NCI-H82 treated with DMSO at 0.1 percent for 48 hours (cell line): ENCODE measurements at regions not wholly inside any gene's neighbourhood (a gene's known extent, or its start where the extent isn't known, plus 50 kb on each side); places are given as distances from the start of the nearest gene placed in this dataset.
A peak's percentile ranks its signal among the peaks of the same experiment; 100 is the strongest.

Experiments used
- DNase-seq: peaks from one replicate; lab custom pipeline; 2025; ENCODE audit not compliant: unreplicated experiment; lab: John Stamatoyannopoulos, UW

GRCh38 chr4:14023036-14023435 lies 395.5 kb upstream of the BOD1L1 start:
- no peak for DNase-seq

GRCh38 chr4:14023896-14024295 lies 396.4 kb upstream of the BOD1L1 start:
- DNase-seq = peak; percentile 15

- DNase-seq = no peak
Measured at GRCh38 chr4:14025111-14025510, 397.6 kb upstream of the BOD1L1 start.

GRCh38 chr4:14025891-14026290 lies 398.4 kb upstream of the BOD1L1 start:
- no peak for DNase-seq

GRCh38 chr4:14028862-14029261 lies 401.3 kb upstream of the BOD1L1 start:
- no peak for DNase-seq

GRCh38 chr4:14035076-14035475 lies 407.6 kb upstream of the BOD1L1 start:
- no peak for DNase-seq

GRCh38 chr4:14043203-14043602 lies 415.7 kb upstream of the BOD1L1 start:
- no peak for DNase-seq

- DNase-seq = no peak
Measured at GRCh38 chr4:14046642-14047041, 419.1 kb upstream of the BOD1L1 start.

GRCh38 chr4:14047840-14048239 lies 420.3 kb upstream of the BOD1L1 start:
- DNase-seq = no peak

- DNase-seq = no peak
Measured at GRCh38 chr4:14049946-14050345, 422.4 kb upstream of the BOD1L1 start.

- DNase-seq = no peak
Measured at GRCh38 chr4:14053291-14053690, 425.8 kb upstream of the BOD1L1 start.

GRCh38 chr4:14054391-14054790 lies 426.9 kb upstream of the BOD1L1 start:
- DNase-seq = no peak

GRCh38 chr4:14059006-14059405 lies 431.5 kb upstream of the BOD1L1 start:
- DNase-seq = no peak

GRCh38 chr4:14064984-14065383 lies 437.5 kb upstream of the BOD1L1 start:
- DNase-seq = no peak

- DNase-seq = no peak
Measured at GRCh38 chr4:14065406-14065805, 437.9 kb upstream of the BOD1L1 start.

GRCh38 chr4:14066979-14067378 lies 439.5 kb upstream of the BOD1L1 start:
- DNase-seq = no peak

- DNase-seq = no peak
Measured at GRCh38 chr4:14069886-14070285, 442.4 kb upstream of the BOD1L1 start.

- DNase-seq = no peak
Measured at GRCh38 chr4:14070289-14070880, 442.9 kb upstream of the BOD1L1 start.

GRCh38 chr4:14072506-14072905 lies 445.0 kb upstream of the BOD1L1 start:
- no peak for DNase-seq

GRCh38 chr4:14076776-14077175 lies 449.3 kb upstream of the BOD1L1 start:
- DNase-seq = no peak

- DNase-seq = no peak
Measured at GRCh38 chr4:14078326-14078725, 450.8 kb upstream of the BOD1L1 start.

GRCh38 chr4:14079601-14080000 lies 452.1 kb upstream of the BOD1L1 start:
- no peak for DNase-seq

GRCh38 chr4:14083150-14083549 lies 455.6 kb upstream of the BOD1L1 start:
- DNase-seq = no peak

- no peak for DNase-seq
Measured at GRCh38 chr4:14084598-14084997, 457.1 kb upstream of the BOD1L1 start.
